PFSK-1 (cell line): ENCODE measurements at regions not wholly inside any gene's neighbourhood (a gene's known extent, or its start where the extent isn't known, plus 50 kb on each side); places are given as distances from the start of the nearest gene placed in this dataset.

Source experiments
- POLR2AphosphoS5 ChIP-seq: IDR thresholded peaks from 2 replicates; pipeline ENCODE4 v1.6.1; 2012; ENCODE audit warnings: low read depth, mild to moderate bottlenecking, control low read depth, low read length, moderate library complexity
- REST ChIP-seq, 2 experiments: IDR thresholded peaks; 2 replicates each; pipeline versions ENCODE4 v1.6.1 to v1.8.0; 2011 to 2012; ENCODE audit warnings: low read depth in 2 of 2, low read length in 2 of 2, control low read depth in 1 of 2, inconsistent platforms in 1 of 2, mild to moderate bottlenecking in 1 of 2, moderate library complexity in 1 of 2; ENCODE audit not compliant: insufficient read depth in 1 of 2
- SIN3A ChIP-seq: IDR thresholded peaks from 2 replicates; pipeline ENCODE4 v1.6.1; 2012; ENCODE audit warnings: mild to moderate bottlenecking, low read length, moderate library complexity, borderline replicate concordance; ENCODE audit not compliant: insufficient read depth
- TAF1 ChIP-seq: IDR thresholded peaks from 2 replicates; pipeline ENCODE4 v1.6.1; 2012; ENCODE audit warnings: low read length, control low read depth, borderline replicate concordance; ENCODE audit not compliant: insufficient read depth

DNA sequence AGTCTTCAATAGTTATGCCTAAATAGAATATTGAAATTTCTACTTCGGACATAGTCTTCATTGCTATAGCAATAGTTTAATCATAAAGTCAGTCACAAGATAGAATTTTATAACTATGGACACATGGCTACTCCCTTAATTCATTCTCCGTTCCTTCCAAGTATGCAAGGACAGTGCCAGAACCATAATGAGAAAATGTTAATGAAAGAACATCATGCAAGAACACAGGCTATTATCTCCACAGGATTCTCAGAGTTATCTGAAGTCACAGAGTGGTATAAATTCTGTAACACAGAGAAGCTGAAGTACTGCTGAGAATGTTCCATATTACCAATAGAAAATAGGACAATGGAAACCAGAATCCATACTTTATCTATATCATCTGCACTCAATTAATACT is 826.2 kb downstream of the EPHA7 start:
- TF ChIP-seq TAF1 (no peak), POLR2AphosphoS5 (no peak), SIN3A (no peak), REST (IDR thresholded peaks at IDR 0.05; ENCODE audit: insufficient read depth in 1 of 2, low read depth in 2 of 2, low read length in 2 of 2) (no peak)
